ENCODE measurements at regions not wholly inside any gene's neighbourhood (a gene's known extent, or its start where the extent isn't known, plus 50 kb on each side); places are given as distances from the start of the nearest gene placed in this dataset.
"Not testable (repeated sequence)": the region's sequence is repeated elsewhere in the genome, so short reads cannot be mapped to it uniquely, and the experiment has no call there.

DNA sequence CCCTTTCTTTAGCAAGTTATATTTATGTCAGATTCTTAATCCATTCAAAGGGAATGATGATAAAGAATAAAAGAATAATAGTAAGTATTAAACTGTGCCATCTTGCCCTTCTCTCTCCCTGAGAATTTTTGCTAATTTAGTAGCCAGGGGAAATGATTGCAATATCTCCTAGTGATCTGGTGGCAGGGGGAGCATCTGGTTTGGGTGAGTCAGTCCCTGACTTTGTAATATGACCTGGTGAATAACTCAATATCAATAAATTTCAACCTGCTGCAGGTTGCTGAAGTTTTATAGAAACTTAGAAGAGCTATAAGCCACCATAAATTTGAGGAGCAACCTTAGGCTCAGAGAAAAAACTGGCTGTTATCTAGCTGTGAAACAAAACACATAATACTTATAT lies 149.4 kb downstream of the SYT15 start:
- TF ChIP-seq, protein P1, sequence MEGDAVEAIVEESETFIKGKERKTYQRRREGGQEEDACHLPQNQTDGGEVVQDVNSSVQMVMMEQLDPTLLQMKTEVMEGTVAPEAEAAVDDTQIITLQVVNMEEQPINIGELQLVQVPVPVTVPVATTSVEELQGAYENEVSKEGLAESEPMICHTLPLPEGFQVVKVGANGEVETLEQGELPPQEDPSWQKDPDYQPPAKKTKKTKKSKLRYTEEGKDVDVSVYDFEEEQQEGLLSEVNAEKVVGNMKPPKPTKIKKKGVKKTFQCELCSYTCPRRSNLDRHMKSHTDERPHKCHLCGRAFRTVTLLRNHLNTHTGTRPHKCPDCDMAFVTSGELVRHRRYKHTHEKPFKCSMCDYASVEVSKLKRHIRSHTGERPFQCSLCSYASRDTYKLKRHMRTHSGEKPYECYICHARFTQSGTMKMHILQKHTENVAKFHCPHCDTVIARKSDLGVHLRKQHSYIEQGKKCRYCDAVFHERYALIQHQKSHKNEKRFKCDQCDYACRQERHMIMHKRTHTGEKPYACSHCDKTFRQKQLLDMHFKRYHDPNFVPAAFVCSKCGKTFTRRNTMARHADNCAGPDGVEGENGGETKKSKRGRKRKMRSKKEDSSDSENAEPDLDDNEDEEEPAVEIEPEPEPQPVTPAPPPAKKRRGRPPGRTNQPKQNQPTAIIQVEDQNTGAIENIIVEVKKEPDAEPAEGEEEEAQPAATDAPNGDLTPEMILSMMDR (IDR thresholded peaks at IDR 0.05), result not testable (repeated sequence)
- not testable (repeated sequence) for TF ChIP-seq POLR2A (IDR thresholded peaks at IDR 0.05)
